Spinal cord (tissue), 9 donors: ENCODE measurements at regions not wholly inside any gene's neighbourhood (a gene's known extent, or its start where the extent isn't known, plus 50 kb on each side); places are given as distances from the start of the nearest gene placed in this dataset.
A peak's percentile ranks its signal among the peaks of the same experiment; 100 is the strongest.
"Not testable (repeated sequence)": the region's sequence is repeated elsewhere in the genome, so short reads cannot be mapped to it uniquely, and the experiment has no call there.

ENCODE experiments used
- DNase-seq, 6 donors: peaks; one replicate each; pipeline versions ENCODE4 v3.0.0 to v3.0.0-alpha.2; 2013 to 2015; ENCODE audit warnings: low spot score in 6 of 6, low read depth in 4 of 6
- H3K27ac ChIP-seq: one replicate; pipeline ENCODE4 v1.5.1; 2013; ENCODE audit warnings: low read depth, low read length, control low read depth
- H3K27me3 ChIP-seq: one replicate; pipeline ENCODE4 v1.6.1; 2013; ENCODE audit warnings: low read length; ENCODE audit not compliant: control insufficient read depth, insufficient read depth
- H3K36me3 ChIP-seq: one replicate; pipeline ENCODE4 v1.6.1; 2013; ENCODE audit warnings: low read length; ENCODE audit not compliant: control insufficient read depth, insufficient read depth
- H3K4me1 ChIP-seq: one replicate; pipeline ENCODE4 v1.6.1; 2013; ENCODE audit warnings: low read length; ENCODE audit not compliant: control insufficient read depth, insufficient read depth
- H3K4me3 ChIP-seq: one replicate; pipeline ENCODE4 v1.5.1; 2013; ENCODE audit warnings: low read depth, low read length, control low read depth
- H3K9me3 ChIP-seq: one replicate; pipeline ENCODE4 v1.6.1; 2013; ENCODE audit warnings: low read length; ENCODE audit not compliant: control insufficient read depth, insufficient read depth
- WGBS: methylation state at CpG from one replicate; pipeline ENCODE4 v1.1.5; 2013; ENCODE audit warnings: missing lambda C conversion rate; ENCODE audit not compliant: insufficient coverage; 5-methylcytosine and 5-hydroxymethylcytosine counted together
- donor health status: healthy.

DNA sequence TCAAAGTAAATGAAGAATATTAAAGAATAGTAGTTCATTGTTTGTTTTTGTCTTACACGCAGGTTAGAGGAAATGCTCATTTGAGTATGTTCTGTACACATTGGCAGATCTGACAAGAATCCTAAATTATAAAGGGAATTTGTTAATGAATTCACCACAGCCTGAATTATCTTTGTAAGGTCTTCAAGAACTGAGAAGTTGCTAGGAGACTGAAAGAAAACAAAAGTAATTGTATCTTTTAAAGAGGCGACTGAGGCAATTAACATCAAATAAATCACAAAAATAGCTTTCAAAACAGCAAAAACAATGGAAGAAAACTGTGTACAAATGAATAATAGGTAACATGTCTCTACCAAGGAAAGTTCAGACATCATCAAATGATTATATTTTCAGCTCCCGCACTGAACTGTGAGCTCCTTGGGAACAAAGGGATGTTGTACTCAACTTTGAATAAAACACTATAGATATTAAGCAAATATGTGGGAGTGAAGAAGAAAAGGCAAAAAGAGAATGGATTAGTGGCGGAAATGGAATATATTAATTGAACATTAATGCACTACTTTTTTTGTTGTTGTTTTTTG is 51.7 kb upstream of the ATIC start:
- H3K4me1 ChIP-seq: no peaks in the 10 kb centered on the region
- no peaks in the 10 kb centered on the region for H3K9me3 ChIP-seq
- H3K4me3 ChIP-seq: no peak overlapping the region
- H3K27me3 ChIP-seq: no peaks in the 10 kb centered on the region
- DNase-seq: peak in 2 of 6 donors; percentile 22 to 70
- WGBS: no CpG with 5 or more reads among the region's 4 CpGs
- H3K36me3 ChIP-seq: no peaks in the 10 kb centered on the region
- H3K27ac ChIP-seq: no peak overlapping the region

DNA sequence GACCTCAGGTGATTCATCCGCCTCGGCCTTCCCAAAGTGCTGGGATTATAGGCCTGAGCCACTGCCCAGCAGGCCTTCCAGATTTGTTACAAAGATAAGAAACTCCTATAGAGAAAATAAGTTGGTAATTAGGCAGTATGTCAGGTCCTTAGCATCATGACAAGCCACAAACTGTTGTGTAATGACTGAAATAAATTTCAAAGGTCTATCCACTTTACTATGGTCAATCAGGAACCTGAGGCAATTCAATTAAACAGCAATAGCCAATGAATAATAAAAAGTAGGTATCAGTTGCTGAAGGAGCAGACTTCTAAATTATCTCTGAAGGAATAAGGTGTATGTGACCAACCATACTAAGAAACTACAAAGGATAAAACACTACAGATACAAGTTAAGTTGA is 62.4 kb upstream of the ATIC start:
- no CpG with 5 or more reads among the region's 2 CpGs for WGBS
- no peaks in the 10 kb centered on the region for H3K36me3 ChIP-seq
- DNase-seq: no peak
- no peaks in the 10 kb centered on the region for H3K4me1 ChIP-seq
- no peak overlapping the region for H3K27ac ChIP-seq
- no peaks in the 10 kb centered on the region for H3K27me3 ChIP-seq
- H3K9me3 ChIP-seq: no peaks in the 10 kb centered on the region
- H3K4me3 ChIP-seq: no peak overlapping the region

DNA sequence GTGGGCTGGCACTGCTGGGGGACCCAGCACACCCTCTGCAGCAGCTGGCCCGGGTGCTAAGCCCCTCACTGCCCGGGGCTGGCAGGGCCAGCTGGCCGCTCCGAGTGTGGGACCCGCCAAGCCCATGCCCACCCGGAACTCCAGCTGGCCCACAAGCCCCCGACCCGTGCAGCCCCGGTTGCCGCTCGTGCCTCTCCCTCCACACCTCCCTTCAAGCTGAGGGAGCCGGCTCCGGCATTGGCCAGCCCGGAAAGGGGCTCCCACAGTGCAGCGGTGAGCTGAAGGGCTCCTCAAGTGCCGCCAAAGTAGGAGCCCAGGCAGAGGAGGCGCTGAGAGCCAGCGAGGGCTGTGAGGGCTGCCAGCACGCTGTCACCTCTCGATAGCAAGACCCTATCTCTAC is 65.9 kb upstream of the ATIC start:
- 90% methylated on average over 15 of the region's 20 CpGs for WGBS
- H3K4me3 ChIP-seq, DNase-seq, H3K27ac ChIP-seq, H3K4me1 ChIP-seq, H3K36me3 ChIP-seq, H3K27me3 ChIP-seq, H3K9me3 ChIP-seq: not testable (repeated sequence)

DNA sequence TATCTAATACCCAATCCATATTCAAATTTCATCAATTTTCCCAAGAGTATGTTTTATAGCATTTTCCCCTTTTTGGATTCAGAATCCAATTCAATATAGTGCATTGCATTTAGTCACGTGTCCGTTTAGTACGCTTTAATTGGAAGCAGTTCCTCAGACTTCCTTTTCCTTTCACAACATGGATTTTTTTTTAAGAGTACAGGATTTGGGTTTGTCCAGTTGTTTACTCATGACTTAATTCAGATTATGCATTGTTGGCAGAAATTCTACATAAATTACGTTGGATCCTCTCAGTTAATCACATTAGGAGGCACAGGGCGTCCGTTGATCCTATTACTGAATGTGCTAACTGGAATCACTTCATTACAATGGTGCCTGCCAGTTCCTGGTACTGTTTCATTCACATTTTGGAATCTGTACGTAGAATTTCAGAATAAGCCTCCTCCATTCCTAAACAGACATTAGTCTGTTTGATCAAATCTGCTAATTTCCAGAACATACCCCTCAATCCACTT is 70.0 kb upstream of the ATIC start:
- Histone ChIP-seq H3K9me3 (no peaks in the 10 kb centered on the region), H3K4me3 (no peak overlapping the region), H3K27me3 (no peaks in the 10 kb centered on the region), H3K4me1 (no peaks in the 10 kb centered on the region), H3K36me3 (no peaks in the 10 kb centered on the region), H3K27ac (no peak overlapping the region)
- DNase-seq: peak in 1 of 6 donors; percentile 54
- WGBS: 31% methylated on average over 4 of the region's 7 CpGs

DNA sequence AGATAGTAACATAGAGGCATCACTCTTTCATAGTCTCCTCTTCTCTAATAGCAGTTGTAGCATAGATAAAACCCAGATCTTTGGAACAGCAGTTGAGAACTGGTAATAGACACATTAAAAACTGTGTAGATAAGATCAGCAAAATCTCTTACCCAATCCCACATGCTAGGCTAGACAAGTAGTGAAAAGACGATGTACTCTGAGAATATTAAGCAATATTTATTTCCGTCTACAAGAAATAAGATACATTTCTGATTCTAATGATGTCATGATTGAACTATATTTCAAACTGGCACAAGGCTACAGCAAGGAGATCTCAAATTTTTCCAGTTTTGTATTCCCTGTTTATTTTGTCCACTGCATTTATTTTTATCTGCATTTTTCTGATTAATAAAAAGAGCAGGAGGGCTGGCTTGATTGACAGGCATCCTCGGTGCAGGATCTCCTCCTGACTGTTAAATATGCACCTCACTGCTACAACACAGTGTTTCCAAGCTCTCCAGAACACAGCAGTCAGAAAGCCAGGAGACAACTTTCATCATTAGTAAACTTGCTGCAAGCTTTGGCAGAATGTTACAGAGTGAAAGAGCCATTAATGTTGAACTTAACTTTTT is 73.3 kb upstream of the ATIC start:
- no peak overlapping the region for H3K27ac ChIP-seq
- H3K9me3 ChIP-seq: no peaks in the 10 kb centered on the region
- H3K4me1 ChIP-seq: no peaks in the 10 kb centered on the region
- WGBS: no CpG with 5 or more reads among the region's 3 CpGs
- DNase-seq: no peak
- no peaks in the 10 kb centered on the region for H3K36me3 ChIP-seq
- H3K27me3 ChIP-seq: no peaks in the 10 kb centered on the region
- H3K4me3 ChIP-seq: no peak overlapping the region

DNA sequence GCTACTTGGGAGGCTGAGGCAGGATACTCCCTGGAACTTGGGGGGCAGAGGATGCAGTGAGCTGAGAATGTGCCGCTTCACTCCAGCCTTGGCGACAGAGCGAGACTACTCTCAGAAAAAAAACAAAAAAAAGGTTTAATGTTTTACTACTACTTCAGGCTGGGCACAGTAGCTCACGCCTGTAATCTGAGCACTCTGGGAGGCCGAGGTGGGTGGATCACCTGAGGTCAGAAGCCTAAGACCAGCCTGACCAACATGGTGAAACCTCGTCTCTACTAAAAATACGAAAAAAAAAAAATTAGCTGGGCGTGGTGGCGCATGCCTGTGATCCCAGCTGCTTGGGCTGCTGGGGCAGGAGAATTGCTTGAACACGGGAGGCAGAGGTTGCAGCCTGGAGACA is 75.7 kb upstream of the ATIC start:
- Histone ChIP-seq H3K27ac (no peak overlapping the region), H3K4me1 (no peaks in the 10 kb centered on the region), H3K36me3 (no peaks in the 10 kb centered on the region), H3K27me3 (no peaks in the 10 kb centered on the region), H3K9me3 (no peaks in the 10 kb centered on the region), H3K4me3 (no peak overlapping the region)
- no peak for DNase-seq
- WGBS: 93% methylated on average over 4 of the region's 10 CpGs

DNA sequence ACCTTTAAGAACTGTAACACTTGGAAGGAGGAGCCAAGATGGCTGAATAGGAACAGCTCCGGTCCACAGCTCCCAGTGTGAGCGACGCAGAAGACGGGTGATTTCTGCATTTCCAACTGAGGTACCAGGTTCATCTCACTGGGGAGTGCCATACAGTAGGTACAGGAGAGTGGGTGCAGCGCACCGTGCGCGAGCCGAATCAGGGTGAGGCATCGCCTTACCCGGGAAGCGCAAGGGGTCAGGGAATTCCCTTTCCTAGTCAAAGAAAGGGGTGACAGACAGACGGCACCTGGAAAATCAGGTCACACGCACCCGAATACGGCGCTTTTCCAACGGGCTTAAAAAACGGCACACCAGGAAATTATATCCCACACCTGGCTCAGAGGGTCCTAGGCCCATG is 81.8 kb upstream of the ABCA12 start:
- not testable (repeated sequence) for H3K36me3 ChIP-seq, H3K4me1 ChIP-seq, H3K4me3 ChIP-seq, H3K27ac ChIP-seq, H3K9me3 ChIP-seq, H3K27me3 ChIP-seq, DNase-seq
- WGBS: 92% methylated on average over 18 of the region's 19 CpGs

DNA sequence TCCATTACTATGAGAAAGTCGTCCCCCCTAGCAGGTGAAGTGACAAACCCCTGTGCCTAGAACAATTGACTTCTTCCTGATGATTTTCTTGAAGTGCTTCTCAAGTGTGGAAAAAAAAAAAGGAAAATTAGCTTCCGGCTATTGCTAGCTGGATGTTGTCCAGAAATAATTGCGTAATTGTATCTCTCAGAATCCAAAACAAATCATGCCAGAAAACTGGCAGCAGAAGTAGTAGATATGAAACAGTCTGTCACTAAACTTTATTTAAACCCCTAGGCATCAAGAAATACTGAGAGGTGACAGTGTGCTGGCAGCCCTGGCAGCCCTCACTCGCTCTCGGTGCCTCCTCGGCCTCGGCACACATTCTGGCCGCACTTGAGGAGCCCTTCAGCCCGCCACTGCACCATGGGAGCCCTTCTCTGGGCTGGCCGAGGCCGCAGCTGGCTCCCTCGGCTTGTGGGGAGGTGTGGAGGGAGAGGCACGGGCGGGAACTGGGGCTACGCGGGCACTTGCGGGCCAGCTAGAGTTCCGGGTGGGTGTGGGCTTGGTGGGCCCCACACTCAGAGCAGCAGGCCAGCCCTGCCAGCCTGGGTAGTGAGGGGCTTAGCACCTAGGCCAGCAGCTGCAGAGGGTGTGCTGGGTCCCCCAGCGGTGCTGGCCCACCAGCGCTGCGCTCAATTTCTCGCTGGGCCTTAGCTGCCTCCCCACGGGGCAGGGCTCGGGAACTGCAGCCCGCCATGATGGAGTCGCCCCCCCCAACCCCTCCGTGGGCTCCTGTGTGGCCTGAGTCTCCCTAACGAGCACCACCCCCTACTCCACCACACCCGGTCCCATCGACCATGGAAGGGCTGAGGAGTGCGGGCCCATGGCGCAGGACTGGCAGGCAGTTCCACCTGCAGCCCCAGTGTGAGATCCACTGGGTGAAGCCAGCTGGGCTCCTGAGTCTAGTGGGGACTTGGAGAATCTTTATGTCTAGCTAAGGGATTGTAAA is 80.5 kb upstream of the ABCA12 start:
- peak in 1 of 6 donors; percentile 2 for DNase-seq
- H3K9me3 ChIP-seq: no peaks in the 10 kb centered on the region
- WGBS: 96% methylated on average over 21 of the region's 32 CpGs

DNA sequence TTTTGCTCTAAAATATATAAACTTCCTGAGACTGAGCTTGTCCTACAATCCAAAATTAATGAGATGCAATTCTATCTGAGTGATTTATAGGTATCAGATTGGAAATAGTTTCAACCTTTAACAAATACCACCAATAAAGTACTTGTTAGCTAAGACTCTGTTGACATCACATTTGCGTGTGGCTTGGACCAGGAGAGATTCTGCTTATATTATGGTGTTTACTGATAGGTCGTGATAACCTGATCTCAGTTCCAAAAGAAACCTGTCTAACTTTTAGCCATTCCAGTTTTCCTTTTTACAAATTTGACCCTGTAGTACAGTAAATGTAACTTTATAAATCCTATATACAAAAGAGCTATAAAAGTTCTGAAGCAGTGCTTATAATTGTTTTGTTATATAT is 78.4 kb upstream of the ABCA12 start:
- Histone ChIP-seq H3K27ac (no peak overlapping the region), H3K27me3 (no peaks in the 10 kb centered on the region), H3K9me3 (no peaks in the 10 kb centered on the region), H3K36me3 (no peaks in the 10 kb centered on the region), H3K4me3 (no peak overlapping the region), H3K4me1 (no peaks in the 10 kb centered on the region)
- no CpG with 5 or more reads among the region's 2 CpGs for WGBS
- no peak for DNase-seq

More for the DNA sequence above, 80.5 kb upstream of the ABCA12 start:
- Histone ChIP-seq H3K4me3 (no peak overlapping the region), H3K36me3 (no peaks in the 10 kb centered on the region), H3K27ac (no peak overlapping the region), H3K4me1 (no peaks in the 10 kb centered on the region), H3K27me3 (no peaks in the 10 kb centered on the region)
